Fibroblast of skin of back (primary cell): ENCODE measurements at regions not wholly inside any gene's neighbourhood (a gene's known extent, or its start where the extent isn't known, plus 50 kb on each side); places are given as distances from the start of the nearest gene placed in this dataset.
A peak's percentile ranks its signal among the peaks of the same experiment; 100 is the strongest.
"Not testable (repeated sequence)": the region's sequence is repeated elsewhere in the genome, so short reads cannot be mapped to it uniquely, and the experiment has no call there.

ENCODE experiments used
- DNase-seq: peaks from one replicate; pipeline ENCODE4 v3.0.0-alpha.2; 2013

- DNase-seq: not testable (repeated sequence)
Measured at GRCh38 chr7:9919-10318, 182.5 kb upstream of the FAM20C start.

GRCh38 chr7:32565-33280, 159.6 kb upstream of the FAM20C start:
- not testable (repeated sequence) for DNase-seq

- not testable (repeated sequence) for DNase-seq
Measured at GRCh38 chr7:35121-35541, 157.2 kb upstream of the FAM20C start.

DNA sequence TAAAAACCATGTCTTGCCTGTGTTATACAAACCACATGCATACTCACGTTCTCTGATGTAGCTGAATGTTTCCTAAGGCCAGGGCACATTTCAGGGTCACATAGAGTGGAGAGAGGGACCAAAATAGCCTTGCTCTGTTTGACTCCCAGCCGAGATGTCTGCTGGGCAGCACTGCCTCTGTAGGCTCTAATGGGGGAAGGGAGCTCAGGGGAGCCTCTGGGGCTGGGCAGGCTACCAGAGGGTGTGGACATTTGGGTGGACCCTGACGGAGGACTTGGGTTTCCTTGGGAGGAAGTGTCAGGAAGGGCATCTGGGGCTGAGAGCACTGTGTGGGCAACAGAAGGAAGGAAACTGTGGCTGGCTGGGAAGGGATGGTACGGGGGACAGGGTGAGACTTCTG, 155.8 kb upstream of the FAM20C start:
- not testable (repeated sequence) for DNase-seq

DNA sequence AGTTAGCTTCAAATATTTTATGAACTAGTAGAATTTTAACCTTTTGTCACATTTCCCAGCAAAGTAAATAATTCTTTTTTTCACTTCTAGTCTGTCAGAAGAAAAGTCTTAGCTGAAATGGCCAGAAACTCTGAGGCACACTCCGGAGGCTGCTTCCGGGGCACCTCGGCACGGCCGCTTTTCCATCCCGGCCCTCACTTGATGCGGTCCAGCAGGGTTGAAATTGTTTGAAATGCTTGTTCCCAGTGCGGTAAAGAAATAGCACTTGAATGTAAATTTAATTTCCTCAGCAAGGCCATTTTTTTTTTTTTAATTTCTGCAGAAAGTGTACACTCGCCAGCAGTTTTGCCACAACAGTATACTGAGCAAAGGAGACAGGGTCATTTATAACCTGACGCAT, 154.7 kb upstream of the FAM20C start:
- DNase-seq: not testable (repeated sequence)

- DNase-seq: not testable (repeated sequence)
Measured at GRCh38 chr7:38444-38843, 153.9 kb upstream of the FAM20C start.

GRCh38 chr7:39984-40740, 152.2 kb upstream of the FAM20C start:
- not testable (repeated sequence) for DNase-seq

GRCh38 chr7:40799-41750, 151.3 kb upstream of the FAM20C start:
- DNase-seq: no peak

DNA sequence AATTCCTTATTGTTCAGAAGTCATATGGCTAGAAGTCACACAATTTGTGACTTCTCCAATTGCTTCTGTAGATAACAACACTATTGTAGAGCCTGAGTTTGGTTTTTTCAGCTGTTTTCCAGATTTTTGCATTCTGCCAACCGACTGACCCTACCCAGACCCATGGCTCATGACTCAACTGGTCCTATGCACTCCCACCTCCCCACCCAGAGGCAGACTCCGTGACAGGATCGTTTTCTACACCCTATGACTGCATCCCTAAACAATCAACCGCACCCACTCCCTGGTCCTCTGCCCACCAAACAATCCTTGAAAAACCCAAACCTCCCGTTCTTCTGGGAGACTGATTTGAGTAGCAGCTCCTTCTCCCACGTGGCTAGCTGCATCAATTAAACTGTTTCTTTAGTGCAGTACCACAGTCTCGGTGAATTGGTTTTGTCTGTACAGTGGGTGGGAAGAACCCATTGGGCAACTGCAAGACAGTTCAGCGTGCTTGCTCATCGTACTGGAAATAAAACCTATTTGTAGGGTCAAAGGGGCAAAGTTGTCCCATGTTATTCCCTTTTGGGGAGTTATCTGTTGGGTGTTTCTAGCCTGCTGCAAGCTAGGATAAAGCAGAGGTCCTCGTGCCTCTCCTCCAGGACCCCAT, 150.3 kb upstream of the FAM20C start:
- DNase-seq: peak; percentile 11

- no peak for DNase-seq
Measured at GRCh38 chr7:43791-44540, 148.4 kb upstream of the FAM20C start.

- no peak for DNase-seq
Measured at GRCh38 chr7:44541-44896, 147.9 kb upstream of the FAM20C start.

GRCh38 chr7:45106-46090, 147.0 kb upstream of the FAM20C start:
- no peak for DNase-seq

DNA sequence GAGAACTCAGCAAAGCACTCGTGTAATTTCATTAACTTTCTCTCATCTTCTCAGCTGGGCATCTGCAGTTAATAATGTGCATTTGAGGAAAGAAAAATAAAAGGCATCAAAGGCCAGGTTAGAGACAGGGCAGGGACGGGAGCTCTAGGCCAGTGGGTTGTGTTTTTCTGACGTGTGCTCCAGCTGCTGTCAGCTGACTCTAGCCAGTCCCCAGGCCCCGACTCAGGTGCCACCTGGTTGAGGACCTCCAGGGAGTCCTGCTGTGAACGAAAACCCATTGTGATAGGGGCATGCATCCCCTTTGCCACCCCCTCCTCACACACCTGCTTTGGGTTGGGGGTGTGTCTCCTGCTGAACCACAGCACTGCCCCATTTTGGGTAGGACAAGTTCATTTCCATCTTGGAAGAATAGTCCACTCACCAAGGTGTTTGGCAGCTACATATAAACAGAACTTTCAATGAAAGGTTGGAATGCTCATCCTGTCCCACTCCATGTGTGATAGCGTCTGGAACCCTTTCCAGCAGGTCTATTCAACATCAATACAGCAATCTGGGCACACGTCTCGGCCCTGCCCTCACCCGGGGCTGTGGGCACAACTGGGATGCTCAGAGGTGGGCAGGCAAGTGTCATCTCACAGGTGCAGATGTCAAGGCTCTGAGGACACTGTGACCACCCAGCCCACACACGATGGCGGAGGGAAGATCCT, 146.1 kb upstream of the FAM20C start:
- DNase-seq: no peak

GRCh38 chr7:46830-47140, 145.6 kb upstream of the FAM20C start:
- DNase-seq: no peak

DNA sequence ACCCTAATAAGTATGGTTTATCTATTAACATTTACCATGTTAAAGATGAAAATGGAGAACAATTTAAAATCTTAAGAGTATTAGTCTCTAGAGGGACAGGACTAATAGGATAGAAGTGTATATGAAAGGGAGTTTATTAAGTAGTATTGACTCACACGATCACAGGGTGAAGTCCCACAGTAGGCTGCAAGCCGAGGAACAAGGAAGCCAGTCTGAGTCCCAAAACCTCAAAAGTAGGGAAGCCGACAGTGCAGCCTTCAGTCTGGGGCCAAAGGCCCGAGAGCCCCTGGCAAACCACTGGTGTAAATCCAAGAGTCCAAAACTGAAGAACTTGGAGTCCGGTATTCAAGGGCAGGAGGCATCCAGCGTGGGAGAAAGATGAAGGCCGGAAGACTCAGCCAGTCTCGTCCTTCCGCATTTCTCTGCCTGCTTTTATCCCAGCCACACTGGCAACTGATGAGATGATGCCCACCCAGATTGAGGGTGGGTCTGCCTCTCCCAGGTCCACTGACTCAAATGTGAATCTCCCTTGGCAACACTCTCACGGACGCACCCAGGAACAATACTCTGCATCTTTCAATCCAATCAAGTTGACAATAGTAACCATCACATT, 140.8 kb upstream of the FAM20C start:
- DNase-seq: no peak

GRCh38 chr7:52100-52499, 140.3 kb upstream of the FAM20C start:
- no peak for DNase-seq

- no peak for DNase-seq
Measured at GRCh38 chr7:53531-53930, 138.8 kb upstream of the FAM20C start.

- DNase-seq: no peak
Measured at GRCh38 chr7:54615-55014, 137.8 kb upstream of the FAM20C start.

- DNase-seq: no peak
Measured at GRCh38 chr7:55690-56248, 136.6 kb upstream of the FAM20C start.
